ENCODE measurements at regions not wholly inside any gene's neighbourhood (a gene's known extent, or its start where the extent isn't known, plus 50 kb on each side); places are given as distances from the start of the nearest gene placed in this dataset.

- 0% methylated on average over 1 of the region's 1 CpG for WGBS, 2 experiments (ENCODE audit: low coverage in 1 of 2, low lambda C conversion rate in 2 of 2, missing lambda C conversion rate in 2 of 2)
- H2AFZ ChIP-seq: no peak overlapping the region
- in situ Hi-C loops (cut with MboI): no loop called here
Observed at GRCh38 chr6:160831739-160832138, 129.7 kb downstream of the PLG start.

GRCh38 chr6:160832422-160832821 lies 130.4 kb downstream of the PLG start:
- 66 to 70% methylated on average over 2 of the region's 2 CpGs for WGBS, 2 experiments (ENCODE audit: low coverage in 1 of 2, low lambda C conversion rate in 2 of 2, missing lambda C conversion rate in 2 of 2)

More at GRCh38 chr6:160831739-160832138, 129.7 kb downstream of the PLG start:
- DNase-seq: peak; percentile 2
- Histone ChIP-seq H3K27me3 (replicated peaks; ENCODE audit: insufficient read depth) (no peaks in the 10 kb centered on the region), H3K79me2 (ENCODE audit: insufficient read depth) (no peaks in the 10 kb centered on the region), H3K4me2 (ENCODE audit: unreplicated experiment) (no peak overlapping the region), H3K9ac (no peak overlapping the region), H4K20me1 (ENCODE audit: insufficient read depth) (no peaks in the 10 kb centered on the region), H3K9me2 (ENCODE audit: insufficient read depth) (no peaks in the 10 kb centered on the region), H3K27ac (no peak overlapping the region), H3K36me3 (ENCODE audit: low read depth) (no peaks in the 10 kb centered on the region), H3K4me1 (ENCODE audit: insufficient read depth) (no peaks in the 10 kb centered on the region), H3K9me3 (ENCODE audit: low read depth) (no peaks in the 10 kb centered on the region), H3K4me3 (no peak overlapping the region), H3F3A (ENCODE audit: insufficient read depth) (no peaks in the 10 kb centered on the region)
- TF ChIP-seq EZH2phosphoT487 (IDR thresholded peaks at IDR 0.05; ENCODE audit: insufficient read depth, low read depth) (no peak), EZH2 (IDR thresholded peaks at IDR 0.05; ENCODE audit: insufficient read depth, poor library complexity, severe bottlenecking) (no peak)

GRCh38 chr6:160837146-160837545 lies 135.1 kb downstream of the PLG start:
- H3K79me2 ChIP-seq (ENCODE audit: insufficient read depth): no peaks in the 10 kb centered on the region
- no peak overlapping the region for H3K4me2 ChIP-seq (ENCODE audit: unreplicated experiment)
- DNase-seq: no peak
- no peaks in the 10 kb centered on the region for H3K9me2 ChIP-seq (ENCODE audit: insufficient read depth)
- H3K9ac ChIP-seq: no peak overlapping the region
- no peaks in the 10 kb centered on the region for H3F3A ChIP-seq (ENCODE audit: insufficient read depth)
- no peak overlapping the region for H3K4me3 ChIP-seq
- H3K27me3 ChIP-seq (replicated peaks; ENCODE audit: insufficient read depth): no peaks in the 10 kb centered on the region
- in situ Hi-C loops (cut with MboI): no loop called here
- no peaks in the 10 kb centered on the region for H3K36me3 ChIP-seq (ENCODE audit: low read depth)
- no peaks in the 10 kb centered on the region for H3K9me3 ChIP-seq (ENCODE audit: low read depth)
- H2AFZ ChIP-seq: no peak overlapping the region
- no peaks in the 10 kb centered on the region for H3K4me1 ChIP-seq (ENCODE audit: insufficient read depth)
- no peak overlapping the region for H3K27ac ChIP-seq
- no peaks in the 10 kb centered on the region for H4K20me1 ChIP-seq (ENCODE audit: insufficient read depth)
- WGBS, 2 experiments (ENCODE audit: low coverage in 1 of 2, low lambda C conversion rate in 2 of 2, missing lambda C conversion rate in 2 of 2): 76 to 79% methylated on average over 13 of the region's 13 CpGs
- no peak for TF ChIP-seq EZH2phosphoT487 (IDR thresholded peaks at IDR 0.05; ENCODE audit: insufficient read depth, low read depth)
- TF ChIP-seq EZH2 (IDR thresholded peaks at IDR 0.05; ENCODE audit: insufficient read depth, poor library complexity, severe bottlenecking): no peak

More at GRCh38 chr6:160832422-160832821, 130.4 kb downstream of the PLG start:
- in situ Hi-C loops (cut with MboI): no loop called here
- no peaks in the 10 kb centered on the region for H3K9me3 ChIP-seq (ENCODE audit: low read depth)
- H3K36me3 ChIP-seq (ENCODE audit: low read depth): no peaks in the 10 kb centered on the region
- H3K27ac ChIP-seq: no peak overlapping the region
- H4K20me1 ChIP-seq (ENCODE audit: insufficient read depth): no peaks in the 10 kb centered on the region
- H3K4me3 ChIP-seq: no peak overlapping the region
- H3K79me2 ChIP-seq (ENCODE audit: insufficient read depth): no peaks in the 10 kb centered on the region
- DNase-seq: no peak
- no peaks in the 10 kb centered on the region for H3K4me1 ChIP-seq (ENCODE audit: insufficient read depth)
- no peaks in the 10 kb centered on the region for H3K27me3 ChIP-seq (replicated peaks; ENCODE audit: insufficient read depth)
- no peak for TF ChIP-seq EZH2phosphoT487 (IDR thresholded peaks at IDR 0.05; ENCODE audit: insufficient read depth, low read depth)
- no peaks in the 10 kb centered on the region for H3K9me2 ChIP-seq (ENCODE audit: insufficient read depth)
- H3K9ac ChIP-seq: no peak overlapping the region
- H2AFZ ChIP-seq: no peak overlapping the region
- H3K4me2 ChIP-seq (ENCODE audit: unreplicated experiment): no peak overlapping the region
- H3F3A ChIP-seq (ENCODE audit: insufficient read depth): no peaks in the 10 kb centered on the region

GRCh38 chr6:160851031-160851430 lies 140.5 kb upstream of the MAP3K4 start:
- in situ Hi-C loops (cut with MboI): no loop called here
- Histone ChIP-seq H3K4me3 (no peak overlapping the region), H3K79me2 (ENCODE audit: insufficient read depth) (no peaks in the 10 kb centered on the region), H3F3A (ENCODE audit: insufficient read depth) (no peaks in the 10 kb centered on the region), H3K4me1 (ENCODE audit: insufficient read depth) (no peaks in the 10 kb centered on the region), H2AFZ (no peak overlapping the region), H3K36me3 (ENCODE audit: low read depth) (no peaks in the 10 kb centered on the region), H3K9me2 (ENCODE audit: insufficient read depth) (no peaks in the 10 kb centered on the region), H3K27ac (no peak overlapping the region), H3K27me3 (replicated peaks; ENCODE audit: insufficient read depth) (no peaks in the 10 kb centered on the region), H3K9ac (no peak overlapping the region), H4K20me1 (ENCODE audit: insufficient read depth) (no peaks in the 10 kb centered on the region), H3K4me2 (ENCODE audit: unreplicated experiment) (no peak overlapping the region), H3K9me3 (ENCODE audit: low read depth) (no peaks in the 10 kb centered on the region)
- no peak for DNase-seq
- 46 to 50% methylated on average over 5 of the region's 5 CpGs for WGBS, 2 experiments (ENCODE audit: low coverage in 1 of 2, low lambda C conversion rate in 2 of 2, missing lambda C conversion rate in 2 of 2)
- TF ChIP-seq EZH2phosphoT487 (IDR thresholded peaks at IDR 0.05; ENCODE audit: insufficient read depth, low read depth) (no peak), EZH2 (IDR thresholded peaks at IDR 0.05; ENCODE audit: insufficient read depth, poor library complexity, severe bottlenecking) (no peak)

GRCh38 chr6:160853946-160854345 lies 137.6 kb upstream of the MAP3K4 start:
- no peak overlapping the region for H3K9ac ChIP-seq
- H3K4me3 ChIP-seq: no peak overlapping the region
- H3K27me3 ChIP-seq (replicated peaks; ENCODE audit: insufficient read depth): no peaks in the 10 kb centered on the region
- no peak overlapping the region for H3K4me2 ChIP-seq (ENCODE audit: unreplicated experiment)
- no peak overlapping the region for H3K27ac ChIP-seq
- in situ Hi-C loops (cut with MboI): no loop called here
- DNase-seq: no peak
- TF ChIP-seq EZH2 (IDR thresholded peaks at IDR 0.05; ENCODE audit: insufficient read depth, poor library complexity, severe bottlenecking) (no peak), EZH2phosphoT487 (IDR thresholded peaks at IDR 0.05; ENCODE audit: insufficient read depth, low read depth) (no peak)
- H3K9me3 ChIP-seq (ENCODE audit: low read depth): no peaks in the 10 kb centered on the region
- 29 to 43% methylated on average over 7 of the region's 7 CpGs for WGBS, 2 experiments (ENCODE audit: low coverage in 1 of 2, low lambda C conversion rate in 2 of 2, missing lambda C conversion rate in 2 of 2)
- H4K20me1 ChIP-seq (ENCODE audit: insufficient read depth): no peaks in the 10 kb centered on the region
- no peaks in the 10 kb centered on the region for H3K4me1 ChIP-seq (ENCODE audit: insufficient read depth)
- H3K79me2 ChIP-seq (ENCODE audit: insufficient read depth): no peaks in the 10 kb centered on the region
- H3K36me3 ChIP-seq (ENCODE audit: low read depth): no peaks in the 10 kb centered on the region
- no peaks in the 10 kb centered on the region for H3K9me2 ChIP-seq (ENCODE audit: insufficient read depth)
- no peaks in the 10 kb centered on the region for H3F3A ChIP-seq (ENCODE audit: insufficient read depth)
- H2AFZ ChIP-seq: no peak overlapping the region; the same call in 1 of the 2 replicates
